ENCODE measurements at regions not wholly inside any gene's neighbourhood (a gene's known extent, or its start where the extent isn't known, plus 50 kb on each side); places are given as distances from the start of the nearest gene placed in this dataset.

DNA sequence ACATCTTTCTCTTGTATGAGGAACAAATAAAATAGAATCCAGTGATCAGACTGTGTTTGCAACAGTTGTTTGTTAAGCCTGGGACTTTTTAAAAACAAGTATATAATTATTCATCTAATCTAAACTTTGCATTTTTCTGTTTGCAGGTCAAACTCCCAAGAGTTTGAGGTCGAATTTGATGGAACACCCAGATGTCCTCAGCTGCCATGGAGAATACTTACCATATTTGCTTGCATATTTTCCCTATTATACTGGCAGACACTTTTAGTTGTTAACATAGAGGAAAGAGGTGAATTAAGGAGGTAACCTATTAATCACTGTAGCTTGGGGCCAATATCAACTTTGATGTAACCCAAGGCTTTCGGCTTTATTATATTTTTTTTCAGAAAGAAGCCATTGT is 401.5 kb upstream of the DIPK2B start:
- TF ChIP-seq, protein P1, sequence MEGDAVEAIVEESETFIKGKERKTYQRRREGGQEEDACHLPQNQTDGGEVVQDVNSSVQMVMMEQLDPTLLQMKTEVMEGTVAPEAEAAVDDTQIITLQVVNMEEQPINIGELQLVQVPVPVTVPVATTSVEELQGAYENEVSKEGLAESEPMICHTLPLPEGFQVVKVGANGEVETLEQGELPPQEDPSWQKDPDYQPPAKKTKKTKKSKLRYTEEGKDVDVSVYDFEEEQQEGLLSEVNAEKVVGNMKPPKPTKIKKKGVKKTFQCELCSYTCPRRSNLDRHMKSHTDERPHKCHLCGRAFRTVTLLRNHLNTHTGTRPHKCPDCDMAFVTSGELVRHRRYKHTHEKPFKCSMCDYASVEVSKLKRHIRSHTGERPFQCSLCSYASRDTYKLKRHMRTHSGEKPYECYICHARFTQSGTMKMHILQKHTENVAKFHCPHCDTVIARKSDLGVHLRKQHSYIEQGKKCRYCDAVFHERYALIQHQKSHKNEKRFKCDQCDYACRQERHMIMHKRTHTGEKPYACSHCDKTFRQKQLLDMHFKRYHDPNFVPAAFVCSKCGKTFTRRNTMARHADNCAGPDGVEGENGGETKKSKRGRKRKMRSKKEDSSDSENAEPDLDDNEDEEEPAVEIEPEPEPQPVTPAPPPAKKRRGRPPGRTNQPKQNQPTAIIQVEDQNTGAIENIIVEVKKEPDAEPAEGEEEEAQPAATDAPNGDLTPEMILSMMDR (IDR thresholded peaks at IDR 0.05): no peak
- no peak for TF ChIP-seq POLR2A (IDR thresholded peaks at IDR 0.05)

Data from transverse colon (tissue), 3 donors.